ENCODE measurements at regions not wholly inside any gene's neighbourhood (a gene's known extent, or its start where the extent isn't known, plus 50 kb on each side); places are given as distances from the start of the nearest gene placed in this dataset.

DNA sequence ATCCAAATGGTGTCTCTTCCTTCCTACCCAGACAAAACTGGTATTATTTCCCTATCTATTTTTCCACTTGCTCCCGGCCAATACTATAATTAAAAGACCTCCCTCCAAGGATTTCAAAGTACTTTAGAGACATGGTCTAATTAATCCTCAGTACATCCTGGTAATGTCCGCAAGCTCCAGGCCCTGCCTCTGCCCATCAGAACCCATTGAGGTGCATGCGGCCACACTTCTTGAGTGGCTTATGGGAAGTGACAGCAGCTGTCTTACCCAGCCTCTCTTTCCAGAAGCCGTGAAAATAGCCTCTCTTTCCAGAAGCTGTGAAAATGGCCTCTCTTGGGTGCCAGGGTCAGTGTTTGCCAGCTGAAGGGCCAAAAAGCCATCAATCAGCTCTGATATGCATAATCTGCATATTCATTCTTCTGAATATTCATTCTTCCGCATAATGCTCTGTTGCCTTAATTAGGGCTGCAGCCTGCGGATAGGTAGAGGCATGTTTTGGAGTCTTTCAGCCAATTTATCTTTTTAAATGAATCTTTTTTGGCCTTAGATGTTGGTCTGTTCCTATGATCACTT lies 148.4 kb upstream of the TMTC4 start:
- TF ChIP-seq, protein P1, sequence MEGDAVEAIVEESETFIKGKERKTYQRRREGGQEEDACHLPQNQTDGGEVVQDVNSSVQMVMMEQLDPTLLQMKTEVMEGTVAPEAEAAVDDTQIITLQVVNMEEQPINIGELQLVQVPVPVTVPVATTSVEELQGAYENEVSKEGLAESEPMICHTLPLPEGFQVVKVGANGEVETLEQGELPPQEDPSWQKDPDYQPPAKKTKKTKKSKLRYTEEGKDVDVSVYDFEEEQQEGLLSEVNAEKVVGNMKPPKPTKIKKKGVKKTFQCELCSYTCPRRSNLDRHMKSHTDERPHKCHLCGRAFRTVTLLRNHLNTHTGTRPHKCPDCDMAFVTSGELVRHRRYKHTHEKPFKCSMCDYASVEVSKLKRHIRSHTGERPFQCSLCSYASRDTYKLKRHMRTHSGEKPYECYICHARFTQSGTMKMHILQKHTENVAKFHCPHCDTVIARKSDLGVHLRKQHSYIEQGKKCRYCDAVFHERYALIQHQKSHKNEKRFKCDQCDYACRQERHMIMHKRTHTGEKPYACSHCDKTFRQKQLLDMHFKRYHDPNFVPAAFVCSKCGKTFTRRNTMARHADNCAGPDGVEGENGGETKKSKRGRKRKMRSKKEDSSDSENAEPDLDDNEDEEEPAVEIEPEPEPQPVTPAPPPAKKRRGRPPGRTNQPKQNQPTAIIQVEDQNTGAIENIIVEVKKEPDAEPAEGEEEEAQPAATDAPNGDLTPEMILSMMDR (tag by site-specific recombination; IDR thresholded peaks at IDR 0.05), result no peak
- TF ChIP-seq KLF7 (tag by site-specific recombination; IDR thresholded peaks at IDR 0.05; ENCODE audit: borderline replicate concordance), result no peak
- no peak for TF ChIP-seq ZNF211 (tag by site-specific recombination; IDR thresholded peaks at IDR 0.05; ENCODE audit: low read depth)
- TF ChIP-seq ZNF274 (IDR thresholded peaks at IDR 0.05; ENCODE audit: low read length), result no peak
- TF ChIP-seq ZNF274 (tag by site-specific recombination; IDR thresholded peaks at IDR 0.05; ENCODE audit: borderline replicate concordance), result no peak
- TF ChIP-seq REST (tag by site-specific recombination; IDR thresholded peaks at IDR 0.05), result no peak
- TF ChIP-seq YY1 (tag by site-specific recombination; IDR thresholded peaks at IDR 0.05), result no peak
- TF ChIP-seq SP2 (tag by site-specific recombination; IDR thresholded peaks at IDR 0.05), result no peak
- TF ChIP-seq, protein P2, sequence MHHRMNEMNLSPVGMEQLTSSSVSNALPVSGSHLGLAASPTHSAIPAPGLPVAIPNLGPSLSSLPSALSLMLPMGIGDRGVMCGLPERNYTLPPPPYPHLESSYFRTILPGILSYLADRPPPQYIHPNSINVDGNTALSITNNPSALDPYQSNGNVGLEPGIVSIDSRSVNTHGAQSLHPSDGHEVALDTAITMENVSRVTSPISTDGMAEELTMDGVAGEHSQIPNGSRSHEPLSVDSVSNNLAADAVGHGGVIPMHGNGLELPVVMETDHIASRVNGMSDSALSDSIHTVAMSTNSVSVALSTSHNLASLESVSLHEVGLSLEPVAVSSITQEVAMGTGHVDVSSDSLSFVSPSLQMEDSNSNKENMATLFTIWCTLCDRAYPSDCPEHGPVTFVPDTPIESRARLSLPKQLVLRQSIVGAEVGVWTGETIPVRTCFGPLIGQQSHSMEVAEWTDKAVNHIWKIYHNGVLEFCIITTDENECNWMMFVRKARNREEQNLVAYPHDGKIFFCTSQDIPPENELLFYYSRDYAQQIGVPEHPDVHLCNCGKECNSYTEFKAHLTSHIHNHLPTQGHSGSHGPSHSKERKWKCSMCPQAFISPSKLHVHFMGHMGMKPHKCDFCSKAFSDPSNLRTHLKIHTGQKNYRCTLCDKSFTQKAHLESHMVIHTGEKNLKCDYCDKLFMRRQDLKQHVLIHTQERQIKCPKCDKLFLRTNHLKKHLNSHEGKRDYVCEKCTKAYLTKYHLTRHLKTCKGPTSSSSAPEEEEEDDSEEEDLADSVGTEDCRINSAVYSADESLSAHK (tag by site-specific recombination; IDR thresholded peaks at IDR 0.05), result no peak
- no peak for TF ChIP-seq PBX3 (CRISPR knock-in tag; IDR thresholded peaks at IDR 0.05)
- TF ChIP-seq GLI4 (tag by site-specific recombination; IDR thresholded peaks at IDR 0.05), result no peak
- TF ChIP-seq KLF1 (tag by site-specific recombination; IDR thresholded peaks at IDR 0.05), result no peak
